Mucosa of rectum (tissue), 2 donors: ENCODE measurements at regions not wholly inside any gene's neighbourhood (a gene's known extent, or its start where the extent isn't known, plus 50 kb on each side); places are given as distances from the start of the nearest gene placed in this dataset.

Experiments
- H3K27ac ChIP-seq, 2 donors: one replicate each; pipeline ENCODE4 v1.7.0; 2013; ENCODE audit warnings: inconsistent platforms in 2 of 2, low read depth in 2 of 2, low read length in 2 of 2
- H3K27me3 ChIP-seq, 2 donors: one replicate each; pipeline ENCODE4 v1.7.0; 2013; ENCODE audit warnings: low read length in 2 of 2; ENCODE audit not compliant: control insufficient read depth in 2 of 2, insufficient read depth in 2 of 2
- H3K36me3 ChIP-seq, 2 donors: one replicate each; pipeline ENCODE4 v1.7.0; 2013; ENCODE audit warnings: low read length in 2 of 2; ENCODE audit not compliant: control insufficient read depth in 2 of 2, insufficient read depth in 2 of 2
- H3K4me1 ChIP-seq, 2 donors: one replicate each; pipeline ENCODE4 v1.7.0; 2013; ENCODE audit warnings: low read length in 2 of 2, mild to moderate bottlenecking in 1 of 2; ENCODE audit not compliant: control insufficient read depth in 2 of 2, insufficient read depth in 2 of 2
- H3K4me3 ChIP-seq, 2 donors: one replicate each; pipeline ENCODE4 v1.7.0; 2013; ENCODE audit warnings: low read length in 2 of 2
- H3K9ac ChIP-seq, 2 donors: one replicate each; pipeline ENCODE4 v1.7.0; 2013; ENCODE audit warnings: low read length in 2 of 2, low read depth in 1 of 2, mild to moderate bottlenecking in 1 of 2
- H3K9me3 ChIP-seq, 2 donors: one replicate each; pipeline ENCODE4 v1.7.0; 2013; ENCODE audit warnings: low read length in 2 of 2; ENCODE audit not compliant: control insufficient read depth in 2 of 2
- donor health status: healthy.
- donor health status: Normal muscosa, but diverticular disease.

GRCh38 chr21:20721151-20721550, 277.1 kb upstream of the NCAM2 start:
- Histone ChIP-seq H3K4me3 (no peak overlapping the region), H3K9ac (no peak overlapping the region), H3K9me3 (no peaks in the 10 kb centered on the region), H3K36me3 (no peaks in the 10 kb centered on the region), H3K27ac (no peak overlapping the region), H3K27me3 (no peaks in the 10 kb centered on the region), H3K4me1 (no peaks in the 10 kb centered on the region)

DNA sequence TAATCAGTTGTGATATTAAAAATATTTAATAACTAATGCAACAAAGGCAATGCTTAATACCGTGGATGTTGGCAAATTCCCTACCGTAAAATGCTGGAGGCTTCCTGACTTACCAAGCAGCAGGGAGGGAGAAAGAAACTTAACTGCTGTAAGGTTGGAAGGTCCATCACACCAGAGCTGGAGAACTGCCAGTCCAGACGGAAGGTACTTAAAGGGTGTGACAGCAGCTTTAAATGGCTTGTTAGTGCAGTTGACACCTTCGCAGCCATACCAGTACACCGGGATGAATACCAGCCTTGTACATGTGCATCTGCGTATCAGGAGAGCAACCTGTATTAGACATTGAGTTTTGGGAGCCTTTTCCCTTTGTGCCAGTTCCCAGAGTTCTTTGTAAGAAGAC, 269.5 kb upstream of the NCAM2 start:
- no peak overlapping the region for H3K4me3 ChIP-seq
- no peaks in the 10 kb centered on the region for H3K9me3 ChIP-seq
- no peak overlapping the region for H3K9ac ChIP-seq
- H3K4me1 ChIP-seq, result no peaks in the 10 kb centered on the region
- H3K27me3 ChIP-seq, result no peaks in the 10 kb centered on the region
- no peaks in the 10 kb centered on the region for H3K36me3 ChIP-seq
- H3K27ac ChIP-seq, result no peak overlapping the region

GRCh38 chr21:20729376-20729775, 268.8 kb upstream of the NCAM2 start:
- Histone ChIP-seq H3K4me1 (no peaks in the 10 kb centered on the region), H3K27me3 (no peaks in the 10 kb centered on the region), H3K9ac (no peak overlapping the region), H3K36me3 (no peaks in the 10 kb centered on the region), H3K27ac (no peak overlapping the region), H3K4me3 (no peak overlapping the region), H3K9me3 (no peaks in the 10 kb centered on the region)

DNA sequence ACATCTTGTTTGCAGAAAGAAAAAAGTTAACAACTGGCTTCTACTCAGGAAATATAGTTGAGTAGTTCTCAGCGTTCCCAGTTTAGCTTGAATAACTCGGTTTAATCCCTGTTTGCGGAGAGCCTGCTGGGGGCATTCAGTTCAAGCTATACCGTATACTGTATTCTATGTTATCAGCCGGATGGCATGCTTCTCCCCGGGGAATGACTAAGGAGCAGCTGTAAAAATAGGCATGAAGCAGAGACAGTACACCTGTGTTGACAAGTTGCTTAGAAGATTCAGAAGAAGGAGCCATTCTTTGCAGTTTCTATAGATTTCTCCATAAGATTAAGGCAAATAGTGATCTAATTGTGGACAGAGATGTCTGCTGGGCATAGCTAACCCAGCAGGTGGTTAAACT, 267.8 kb upstream of the NCAM2 start:
- no peaks in the 10 kb centered on the region for H3K9me3 ChIP-seq
- H3K27ac ChIP-seq, result no peak overlapping the region
- H3K27me3 ChIP-seq, result no peaks in the 10 kb centered on the region
- H3K4me3 ChIP-seq, result no peak overlapping the region
- no peaks in the 10 kb centered on the region for H3K4me1 ChIP-seq
- H3K9ac ChIP-seq, result no peak overlapping the region
- no peaks in the 10 kb centered on the region for H3K36me3 ChIP-seq

- no peak overlapping the region for H3K27ac ChIP-seq
- H3K4me1 ChIP-seq, result no peaks in the 10 kb centered on the region
- H3K9ac ChIP-seq, result no peak overlapping the region
- H3K9me3 ChIP-seq, result peaks cover 0 to 3% of the 10 kb centered on the region in 2 donors
- H3K36me3 ChIP-seq, result no peaks in the 10 kb centered on the region
- H3K4me3 ChIP-seq, result no peak overlapping the region
- no peaks in the 10 kb centered on the region for H3K27me3 ChIP-seq
These were observed 263.0 kb upstream of the NCAM2 start for GRCh38 chr21:20735257-20735656.

DNA sequence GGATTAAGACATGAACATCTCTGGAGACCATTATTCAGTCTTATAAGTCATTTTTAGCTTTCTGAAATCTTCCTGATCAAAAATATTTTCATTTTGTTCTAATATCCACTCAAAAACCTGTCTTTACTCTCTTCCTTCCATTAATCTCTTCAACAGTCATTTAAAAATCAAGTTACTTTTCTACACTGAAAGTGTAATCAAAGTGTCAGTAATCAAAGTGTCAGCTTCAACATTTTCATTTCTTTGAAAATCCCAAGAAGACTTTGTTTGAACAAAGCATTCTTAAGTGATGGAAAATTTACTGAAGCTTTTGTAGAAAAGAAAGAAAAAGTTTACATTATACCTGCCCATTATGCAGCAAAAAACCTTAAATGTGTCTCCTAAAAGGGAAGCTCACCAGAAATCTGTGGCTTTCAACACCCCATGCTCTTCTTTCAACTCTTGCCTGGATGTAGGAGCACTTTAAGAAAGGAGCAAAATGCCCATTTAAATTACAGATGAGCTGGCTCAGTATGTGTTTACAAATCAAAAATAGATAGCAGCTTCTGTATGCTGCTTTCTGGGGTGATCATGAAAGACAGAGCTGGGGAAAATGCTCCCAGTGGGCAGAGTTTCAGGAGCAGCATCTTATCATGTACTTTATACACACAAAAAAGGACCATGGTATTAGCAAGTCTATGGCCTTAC, 260.8 kb upstream of the NCAM2 start:
- Histone ChIP-seq H3K9me3 (peaks cover 0 to 3% of the 10 kb centered on the region in 2 donors), H3K27me3 (no peaks in the 10 kb centered on the region), H3K4me3 (no peak overlapping the region), H3K9ac (no peak overlapping the region), H3K27ac (no peak overlapping the region), H3K4me1 (no peaks in the 10 kb centered on the region), H3K36me3 (no peaks in the 10 kb centered on the region)

GRCh38 chr21:20739421-20739820, 258.8 kb upstream of the NCAM2 start:
- Histone ChIP-seq H3K4me3 (no peak overlapping the region), H3K9ac (no peak overlapping the region), H3K4me1 (no peaks in the 10 kb centered on the region), H3K27ac (no peak overlapping the region), H3K9me3 (peaks cover 0 to 3% of the 10 kb centered on the region in 2 donors), H3K36me3 (no peaks in the 10 kb centered on the region), H3K27me3 (no peaks in the 10 kb centered on the region)

- Histone ChIP-seq H3K4me1 (no peaks in the 10 kb centered on the region), H3K9me3 (peaks cover 0 to 3% of the 10 kb centered on the region in 2 donors), H3K27ac (no peak overlapping the region)
These were observed 256.8 kb upstream of the NCAM2 start for GRCh38 chr21:20741445-20741844.

GRCh38 chr21:20760221-20760620, 238.0 kb upstream of the NCAM2 start:
- Histone ChIP-seq H3K4me3 (no peak overlapping the region), H3K9ac (no peak overlapping the region), H3K4me1 (no peaks in the 10 kb centered on the region), H3K27ac (no peak overlapping the region), H3K27me3 (no peaks in the 10 kb centered on the region), H3K36me3 (no peaks in the 10 kb centered on the region), H3K9me3 (no peaks in the 10 kb centered on the region)

More at GRCh38 chr21:20741445-20741844, 256.8 kb upstream of the NCAM2 start:
- Histone ChIP-seq H3K9ac (no peak overlapping the region), H3K4me3 (no peak overlapping the region), H3K27me3 (no peaks in the 10 kb centered on the region), H3K36me3 (no peaks in the 10 kb centered on the region)

- no peaks in the 10 kb centered on the region for H3K36me3 ChIP-seq
- no peak overlapping the region for H3K27ac ChIP-seq
- no peaks in the 10 kb centered on the region for H3K4me1 ChIP-seq
- H3K9ac ChIP-seq, result no peak overlapping the region
- no peak overlapping the region for H3K4me3 ChIP-seq
- H3K9me3 ChIP-seq, result peaks cover 0 to 3% of the 10 kb centered on the region in 2 donors
- no peaks in the 10 kb centered on the region for H3K27me3 ChIP-seq
These were observed 223.5 kb upstream of the NCAM2 start for GRCh38 chr21:20774737-20775136.
